Left colon (tissue), 2 donors: ENCODE measurements at regions not wholly inside any gene's neighbourhood (a gene's known extent, or its start where the extent isn't known, plus 50 kb on each side); places are given as distances from the start of the nearest gene placed in this dataset.

Experiments
- ATAC-seq: fragments of 200-7000 bp; cut with Tn5 transposase; one replicate; pipeline ENCODE4 v1.9.1; 2020; ENCODE audit warnings: mild to moderate bottlenecking, moderate library complexity
- DNase-seq, 2 donors: peaks; one replicate each; pipeline ENCODE4 v3.0.0-alpha.2; 2020
- intact Hi-C, 2 donors: fragments of 100-400 bp; cut with DNase I in 1 of 2; cut with micrococcal nuclease in 1 of 2; formaldehyde crosslinking; loops; one replicate each; pipeline versions ENCODE4 v1.11.2 to v1.14.0; 2022; cut with DNase I, micrococcal nuclease
- donor health status: DM: no; HTN: no; CAD: no.
- donor health status: DM: yes; HTN: yes; CAD: no.

DNA sequence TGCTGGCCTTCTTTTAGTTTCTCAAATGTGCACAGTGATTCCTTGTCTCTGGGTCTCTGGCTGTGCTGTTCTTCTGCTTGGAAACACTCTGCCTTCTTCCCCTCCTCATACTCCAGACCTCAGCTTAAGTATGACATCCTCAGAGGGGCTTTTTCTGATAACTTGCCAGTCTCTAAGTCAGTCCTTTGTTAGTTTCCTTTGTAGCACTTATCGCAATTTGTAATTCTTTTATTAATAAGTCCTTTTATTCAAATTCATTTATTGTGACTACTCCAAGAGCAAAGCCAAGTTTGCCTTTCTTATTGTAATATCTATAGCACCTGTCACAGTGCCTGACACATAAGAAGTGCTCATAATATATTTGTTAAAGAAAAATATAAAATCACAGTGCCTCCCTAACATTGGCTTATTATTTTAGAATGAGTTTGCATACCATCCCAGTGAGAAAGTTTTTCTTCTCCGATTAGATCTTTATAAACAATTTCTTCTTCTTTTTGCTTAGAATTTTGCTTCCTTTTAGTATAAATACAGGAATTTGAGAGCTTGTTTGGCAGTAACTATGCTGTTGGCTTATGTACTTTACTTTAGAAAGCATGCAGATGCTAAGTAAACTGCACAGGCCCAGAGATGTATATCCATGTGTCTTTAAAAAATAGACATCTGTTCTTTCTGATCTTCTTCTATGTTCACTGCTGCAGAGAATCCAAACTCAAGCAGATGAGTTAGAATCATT, 198.0 kb downstream of the GAS1 start:
- ATAC-seq (no peak), DNase-seq (no peak)
- intact Hi-C loops, result no loop called here

GRCh38 chr9:86747711-86748110, 199.6 kb downstream of the GAS1 start:
- ATAC-seq (no peak), DNase-seq (no peak)
- intact Hi-C loops, result no loop called here

DNA sequence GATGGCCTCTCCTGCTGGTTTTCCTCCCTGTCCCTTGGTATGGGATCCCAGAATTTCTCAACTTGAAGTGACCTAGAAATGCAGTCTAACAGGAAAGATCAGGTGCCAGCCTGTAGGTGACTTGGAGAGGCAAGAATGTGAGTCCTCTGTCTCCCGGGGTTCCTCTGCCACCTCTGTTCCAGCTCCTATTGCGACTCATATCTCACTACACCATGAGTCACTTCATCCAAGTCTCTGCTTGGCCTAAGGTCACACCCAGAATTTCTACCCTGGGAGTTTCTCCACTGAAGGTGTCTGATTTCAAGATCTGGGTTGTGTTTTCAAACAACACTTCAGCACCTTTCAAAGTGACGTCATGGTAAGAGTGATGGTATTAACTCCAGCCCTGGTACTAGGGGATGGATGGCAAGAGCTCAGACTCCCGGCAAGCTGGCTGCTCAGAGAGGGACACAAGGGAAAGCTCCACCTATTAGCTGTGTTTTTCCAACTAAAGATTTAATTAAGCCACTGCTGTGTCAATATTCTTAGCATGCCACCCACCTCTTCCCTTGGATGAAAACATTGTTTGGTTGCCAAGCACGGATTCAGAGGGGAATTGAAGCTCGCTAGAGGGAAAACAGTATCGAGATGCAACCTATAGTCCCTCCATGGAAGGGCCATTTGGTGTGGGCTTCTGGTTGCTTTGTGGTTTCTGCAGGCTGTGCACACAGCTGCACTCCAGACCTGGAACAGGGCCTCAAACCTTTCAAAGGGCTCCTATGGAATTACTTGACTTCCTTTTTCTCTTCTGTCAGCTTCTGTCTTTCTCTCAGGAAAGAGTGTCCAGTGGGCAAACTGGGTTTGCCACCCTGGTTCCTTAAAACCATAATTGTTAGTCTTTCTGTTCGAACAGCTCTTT, 205.7 kb downstream of the GAS1 start:
- DNase-seq, result no peak
- intact Hi-C loops, result no loop called here
- ATAC-seq, result no peak

- ATAC-seq, result no peak
- intact Hi-C loops, result no loop called here
- DNase-seq, result no peak
Measured at GRCh38 chr9:86735772-86736458, 211.4 kb downstream of the GAS1 start.

- intact Hi-C loops, result no loop called here
Measured at GRCh38 chr9:86734771-86735170, 212.5 kb downstream of the GAS1 start.

GRCh38 chr9:86733929-86734328, 213.4 kb downstream of the GAS1 start:
- no peak for ATAC-seq
- DNase-seq, result no peak
- intact Hi-C loops, result no loop called here

More at GRCh38 chr9:86734771-86735170, 212.5 kb downstream of the GAS1 start:
- ATAC-seq (no peak), DNase-seq (no peak)

DNA sequence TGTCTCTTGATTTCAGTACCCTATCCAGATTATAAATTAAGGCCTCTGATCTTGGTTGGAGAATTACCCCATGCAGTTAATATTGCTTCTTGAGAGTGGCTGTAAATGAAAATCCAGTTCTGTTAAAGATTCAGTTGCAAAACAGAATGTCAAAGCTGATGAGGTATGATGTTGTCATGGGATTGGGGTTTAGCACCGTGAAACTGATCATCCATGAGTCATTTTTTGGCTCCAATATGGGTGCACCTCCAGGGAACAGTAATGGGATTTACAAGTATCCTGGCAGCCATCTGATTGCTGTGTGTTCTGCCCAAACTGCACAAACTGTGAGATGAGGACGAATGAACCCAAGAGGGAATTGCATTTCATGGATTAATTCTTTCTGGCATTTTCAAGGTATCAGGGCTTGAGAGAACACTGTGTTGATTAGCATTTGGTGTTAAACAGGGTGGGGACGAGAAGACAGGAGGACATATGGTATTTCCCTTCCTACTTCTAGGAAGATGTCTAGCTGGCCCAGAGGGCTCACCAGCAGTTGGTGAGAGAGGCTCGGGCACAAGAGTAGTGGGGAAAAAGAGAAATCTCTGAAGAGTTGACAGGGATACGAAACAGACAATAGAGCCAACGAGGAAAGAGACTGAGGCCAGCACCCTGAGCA, 214.7 kb downstream of the GAS1 start:
- DNase-seq (no peak), ATAC-seq (no peak)
- intact Hi-C loops, result no loop called here

GRCh38 chr9:86731511-86732063, 215.7 kb downstream of the GAS1 start:
- ATAC-seq (no peak), DNase-seq (no peak)
- intact Hi-C loops, result no loop called here

DNA sequence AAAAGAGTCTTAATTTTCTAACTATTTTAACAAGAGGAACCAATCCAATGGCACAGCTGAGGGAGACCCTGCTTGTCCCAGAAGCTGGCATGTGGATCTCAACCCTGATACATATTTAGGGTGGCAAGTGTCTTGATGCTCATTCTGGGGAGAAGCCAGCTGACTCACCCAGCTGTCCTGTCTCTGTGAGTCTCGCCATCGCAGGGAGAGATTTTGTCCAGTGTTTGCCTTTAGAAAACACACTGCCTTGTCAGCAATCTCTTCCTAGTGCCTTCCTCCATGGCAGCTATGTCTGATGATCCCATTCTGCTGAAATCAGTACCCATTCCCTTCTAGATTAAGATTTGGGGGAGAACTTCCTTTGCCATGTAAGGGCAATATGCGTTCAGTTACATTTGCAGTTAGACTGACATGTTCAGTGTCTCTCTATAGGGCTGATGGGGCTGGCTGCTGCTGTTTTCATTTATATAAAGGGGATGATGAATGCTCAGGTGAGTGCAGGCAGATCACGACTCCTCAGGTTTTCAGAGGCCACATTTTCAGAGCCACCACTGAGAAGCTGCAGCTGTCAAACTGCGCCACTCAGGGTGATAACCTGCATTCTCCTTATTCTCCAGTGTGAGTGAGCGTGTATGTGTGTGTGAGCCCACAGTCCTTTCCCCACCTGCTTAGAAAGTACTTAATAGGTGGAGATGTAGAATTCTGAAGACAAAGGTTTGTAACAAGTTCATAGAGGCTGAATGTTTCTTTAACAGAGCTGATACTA, 217.0 kb downstream of the GAS1 start:
- no peak for DNase-seq
- no peak for ATAC-seq
- intact Hi-C loops, result no loop called here

GRCh38 chr9:86724529-86724928, 222.8 kb downstream of the GAS1 start:
- ATAC-seq, result no peak
- intact Hi-C loops, result no loop called here
- no peak for DNase-seq

DNA sequence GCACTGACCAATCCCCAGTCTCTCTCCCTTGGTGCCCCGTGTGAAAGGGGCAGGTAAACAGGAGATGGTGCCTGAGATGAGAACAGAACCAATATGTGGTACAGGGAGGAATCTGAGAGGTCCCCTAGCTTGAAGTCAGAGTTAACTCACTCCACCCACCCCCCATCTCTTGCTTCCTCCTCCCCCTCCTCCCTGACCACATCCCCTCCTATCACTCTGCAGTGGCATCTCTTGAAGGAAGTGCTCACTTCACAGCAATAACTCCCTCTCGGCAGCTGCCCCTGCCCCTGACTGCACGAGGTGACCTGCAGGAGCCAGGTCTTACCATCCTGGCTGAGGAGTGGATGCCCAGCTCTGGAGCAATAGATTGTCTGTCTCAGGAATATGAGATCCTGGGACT, 224.0 kb downstream of the GAS1 start:
- ATAC-seq (no peak), DNase-seq (no peak)
- intact Hi-C loops, result no loop called here

DNA sequence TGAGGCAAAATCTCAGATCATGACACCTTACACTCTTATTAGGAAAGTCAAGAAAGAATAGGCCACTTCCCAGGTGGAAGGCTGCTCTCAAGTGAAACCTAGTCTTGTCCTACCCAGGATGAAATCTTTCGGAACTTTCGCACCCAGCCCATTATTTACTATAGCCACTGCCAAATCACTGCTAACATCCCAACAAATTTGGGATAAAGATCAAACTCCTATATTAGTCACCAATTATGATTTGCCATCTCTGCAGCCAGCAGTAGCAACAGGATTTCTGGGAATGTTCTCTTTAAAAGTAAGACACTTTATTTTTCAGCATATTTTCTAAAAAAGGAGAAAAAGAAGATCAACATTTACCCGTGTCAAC, 224.6 kb downstream of the GAS1 start:
- DNase-seq (no peak), ATAC-seq (no peak)
- intact Hi-C loops, result no loop called here

- intact Hi-C loops, result no loop called here
- ATAC-seq (no peak), DNase-seq (no peak)
Measured at GRCh38 chr9:86721843-86722705, 225.2 kb downstream of the GAS1 start.

- ATAC-seq, result no peak
- DNase-seq, result no peak
- intact Hi-C loops, result no loop called here
Measured at GRCh38 chr9:86721226-86721781, 226.0 kb downstream of the GAS1 start.

DNA sequence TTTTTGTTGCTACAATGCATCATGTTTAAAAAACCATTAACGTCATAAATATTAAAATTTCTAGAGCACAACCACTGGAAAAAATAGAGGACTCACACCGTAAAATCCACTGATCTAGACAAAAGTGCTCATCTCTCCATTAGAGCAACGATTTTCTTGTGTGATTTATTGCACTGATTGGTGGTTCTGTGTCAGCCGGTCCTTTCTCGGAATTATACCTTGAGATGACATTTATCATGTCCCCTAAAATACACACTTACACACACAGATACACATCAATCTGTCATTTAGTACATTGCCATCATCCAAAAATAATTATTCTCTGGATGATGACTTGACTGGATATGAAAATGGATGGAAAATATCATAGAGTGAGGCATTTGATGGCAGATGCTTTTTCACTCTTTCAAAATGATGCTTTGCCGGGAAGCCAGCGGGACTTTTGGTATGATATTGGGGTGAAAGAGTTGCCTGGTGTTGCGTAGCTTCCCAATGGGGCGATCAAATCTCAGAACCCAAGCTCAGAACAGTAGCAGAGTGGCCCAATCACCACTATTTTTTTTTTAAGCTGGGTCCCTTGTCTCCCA, 226.6 kb downstream of the GAS1 start:
- no peak for ATAC-seq
- intact Hi-C loops, result no loop called here
- no peak for DNase-seq

DNA sequence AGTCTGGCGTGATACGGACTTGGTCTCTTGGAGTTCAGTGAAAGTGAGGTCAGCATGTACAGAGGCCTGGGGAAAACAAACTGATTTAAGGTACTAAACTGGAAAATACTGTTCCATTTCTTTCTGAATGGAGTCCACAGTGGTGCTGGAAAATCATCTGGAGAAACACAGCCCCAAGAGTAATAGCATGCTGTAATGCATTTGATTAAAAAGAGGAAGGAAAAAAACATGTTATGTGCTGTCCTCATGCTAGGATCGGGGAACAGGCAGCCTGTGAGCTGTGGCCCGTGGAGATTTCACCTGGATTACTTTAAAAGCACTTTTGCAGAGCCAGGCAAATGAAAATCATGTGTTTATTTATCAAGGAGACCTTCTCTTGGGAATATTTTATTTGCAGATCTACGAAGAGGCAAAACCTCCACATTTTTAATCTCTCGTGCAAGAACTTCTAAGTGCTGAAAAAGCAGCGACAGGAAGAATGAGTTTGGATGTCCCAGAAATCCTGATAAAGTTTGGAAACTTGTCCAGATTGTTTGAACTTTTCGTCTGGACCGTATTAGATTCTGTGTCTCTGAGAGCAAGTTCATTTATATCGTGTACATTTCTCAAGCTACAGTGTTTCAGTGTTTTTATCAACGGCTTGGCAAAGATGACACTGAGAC, 228.8 kb downstream of the GAS1 start:
- ATAC-seq, result no peak
- DNase-seq, result no peak
- intact Hi-C loops, result no loop called here
